Epithelial cell of esophagus (primary cell): ENCODE measurements at regions not wholly inside any gene's neighbourhood (a gene's known extent, or its start where the extent isn't known, plus 50 kb on each side); places are given as distances from the start of the nearest gene placed in this dataset.
A peak's percentile ranks its signal among the peaks of the same experiment; 100 is the strongest.
"Not testable (repeated sequence)": the region's sequence is repeated elsewhere in the genome, so short reads cannot be mapped to it uniquely, and the experiment has no call there.

Source experiments
- DNase-seq: peaks from one replicate; pipeline ENCODE4 v3.0.0; 2010; ENCODE audit warnings: low read depth
- H3K4me3 ChIP-seq: 2 replicates; pipeline ENCODE4 v1.5.1; 2011; ENCODE audit warnings: mild to moderate bottlenecking, low read length, control low read depth
- TF ChIP-seq, protein P1 (sequence below): IDR thresholded peaks from 2 replicates; pipeline ENCODE4 v1.5.1; 2011; ENCODE audit warnings: low read depth, mild to moderate bottlenecking, low read length, control low read depth, inconsistent platforms; ENCODE audit not compliant: insufficient read depth; ENCODE audit errors: missing control alignments

DNA sequence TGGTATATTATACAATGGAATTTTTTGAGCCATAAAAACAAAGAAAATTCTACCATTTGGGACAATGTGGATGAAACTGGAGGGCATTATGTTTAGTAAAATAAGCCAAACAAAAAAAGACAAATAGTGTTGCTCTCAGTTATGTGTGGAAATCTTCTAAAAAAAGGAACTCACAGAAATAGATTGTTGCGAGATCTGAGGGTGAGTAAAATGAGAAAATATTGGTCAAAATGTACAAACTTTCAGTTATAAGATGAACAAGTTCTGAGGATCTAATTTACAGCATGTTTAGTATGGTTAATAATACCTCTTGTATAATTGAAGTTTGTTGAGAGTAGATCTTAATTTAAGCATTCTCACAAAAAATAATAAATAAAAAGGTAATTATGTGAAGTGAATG lies 291.2 kb downstream of the KIF20B start:
- H3K4me3 ChIP-seq, result no peak overlapping the region
- DNase-seq, result no peak
- TF ChIP-seq, protein P1, sequence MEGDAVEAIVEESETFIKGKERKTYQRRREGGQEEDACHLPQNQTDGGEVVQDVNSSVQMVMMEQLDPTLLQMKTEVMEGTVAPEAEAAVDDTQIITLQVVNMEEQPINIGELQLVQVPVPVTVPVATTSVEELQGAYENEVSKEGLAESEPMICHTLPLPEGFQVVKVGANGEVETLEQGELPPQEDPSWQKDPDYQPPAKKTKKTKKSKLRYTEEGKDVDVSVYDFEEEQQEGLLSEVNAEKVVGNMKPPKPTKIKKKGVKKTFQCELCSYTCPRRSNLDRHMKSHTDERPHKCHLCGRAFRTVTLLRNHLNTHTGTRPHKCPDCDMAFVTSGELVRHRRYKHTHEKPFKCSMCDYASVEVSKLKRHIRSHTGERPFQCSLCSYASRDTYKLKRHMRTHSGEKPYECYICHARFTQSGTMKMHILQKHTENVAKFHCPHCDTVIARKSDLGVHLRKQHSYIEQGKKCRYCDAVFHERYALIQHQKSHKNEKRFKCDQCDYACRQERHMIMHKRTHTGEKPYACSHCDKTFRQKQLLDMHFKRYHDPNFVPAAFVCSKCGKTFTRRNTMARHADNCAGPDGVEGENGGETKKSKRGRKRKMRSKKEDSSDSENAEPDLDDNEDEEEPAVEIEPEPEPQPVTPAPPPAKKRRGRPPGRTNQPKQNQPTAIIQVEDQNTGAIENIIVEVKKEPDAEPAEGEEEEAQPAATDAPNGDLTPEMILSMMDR, result no peak

DNA sequence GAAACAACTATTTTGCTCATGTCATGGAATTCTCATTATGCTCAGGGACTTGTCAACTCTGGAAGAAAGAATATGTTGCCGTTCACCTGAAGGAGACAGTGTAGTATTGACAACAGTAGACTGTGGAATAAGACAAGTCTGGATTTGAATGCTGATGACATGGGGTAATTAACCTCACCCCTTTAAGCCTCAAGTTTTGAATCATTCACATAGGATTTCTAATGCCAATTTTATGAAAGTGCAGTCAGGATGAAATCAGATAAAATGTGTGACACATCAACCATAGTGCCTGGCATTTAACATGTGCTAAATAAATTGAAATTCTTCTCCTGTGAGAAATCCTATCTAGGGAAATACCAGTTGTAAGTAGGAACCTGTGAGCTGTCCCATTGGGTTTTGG lies 305.8 kb downstream of the KIF20B start:
- no peak overlapping the region for H3K4me3 ChIP-seq
- TF ChIP-seq, protein P1, result peak; percentile 62
- peak; percentile 95 for DNase-seq

DNA sequence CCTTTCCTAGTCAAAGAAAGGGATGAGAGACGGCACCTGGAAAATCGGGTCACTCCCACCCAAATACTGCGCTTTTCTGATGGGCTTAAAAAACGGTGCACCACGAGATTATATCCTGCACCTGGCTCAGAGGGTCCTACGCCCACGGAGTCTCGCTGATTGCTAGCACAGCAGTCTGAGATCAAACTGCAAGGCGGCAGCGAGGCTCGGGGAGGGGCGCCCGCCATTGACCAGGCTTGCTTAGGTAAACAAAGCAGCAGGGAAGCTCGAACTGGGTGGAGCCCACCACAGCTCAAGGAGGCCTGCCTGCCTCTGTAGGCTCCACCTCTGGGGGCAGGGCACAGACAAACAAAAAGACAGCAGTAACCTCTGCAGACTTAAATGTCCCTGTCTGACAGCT lies 309.9 kb downstream of the KIF20B start:
- DNase-seq, H3K4me3 ChIP-seq: not testable (repeated sequence)

DNA sequence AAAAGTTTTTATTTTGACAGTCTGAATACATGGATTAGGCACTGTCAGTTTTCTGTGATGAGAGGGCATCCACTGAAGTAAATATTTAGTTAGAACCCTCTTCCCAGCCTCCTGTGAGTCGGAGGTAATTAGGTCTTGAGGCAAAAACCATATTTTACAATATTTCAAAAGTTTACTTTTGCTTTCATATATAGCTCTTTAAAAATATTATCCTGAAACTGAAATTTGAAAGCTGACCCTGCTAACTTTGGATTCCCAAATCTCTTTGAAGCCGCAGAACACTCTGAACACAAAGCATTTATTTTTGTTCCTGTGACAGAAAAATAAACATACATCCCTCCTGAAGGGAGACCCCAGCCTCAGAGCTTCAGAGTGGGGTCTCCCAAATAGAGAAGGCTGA lies 317.4 kb downstream of the KIF20B start:
- no peak overlapping the region for H3K4me3 ChIP-seq
- TF ChIP-seq, protein P1, result no peak
- no peak for DNase-seq

DNA sequence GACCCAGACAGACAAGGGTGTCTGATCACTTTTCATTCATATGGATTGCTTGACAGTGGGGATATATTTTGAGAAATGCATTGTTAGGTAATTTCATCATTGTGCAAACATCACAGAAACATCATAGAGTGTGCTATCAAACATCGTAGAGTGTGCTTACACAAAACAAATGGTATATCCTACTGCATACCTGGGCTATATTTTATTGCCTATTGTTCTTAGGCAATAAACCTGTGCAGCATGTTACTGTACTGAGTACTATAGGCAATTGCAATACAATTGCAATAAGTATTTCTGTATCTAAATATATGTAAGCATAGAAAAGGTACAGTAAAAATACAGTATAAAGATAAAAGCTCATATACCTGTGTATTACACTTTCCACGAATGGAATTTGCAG lies 319.1 kb downstream of the KIF20B start:
- TF ChIP-seq, protein P1, result no peak
- DNase-seq, result no peak
- H3K4me3 ChIP-seq, result no peak overlapping the region

- no peak for DNase-seq
- TF ChIP-seq, protein P1, result no peak
- H3K4me3 ChIP-seq, result no peak overlapping the region
These were observed 322.6 kb downstream of the KIF20B start for GRCh38 chr10:90023950-90024349.

- no peak for DNase-seq
- TF ChIP-seq, protein P1, result no peak
- no peak overlapping the region for H3K4me3 ChIP-seq
These were observed 326.9 kb downstream of the KIF20B start for GRCh38 chr10:90028312-90028711.

GRCh38 chr10:90031776-90032175 lies 330.4 kb downstream of the KIF20B start:
- TF ChIP-seq, protein P1, result no peak
- no peak overlapping the region for H3K4me3 ChIP-seq
- DNase-seq, result no peak
